ENCODE measurements at regions not wholly inside any gene's neighbourhood (a gene's known extent, or its start where the extent isn't known, plus 50 kb on each side); places are given as distances from the start of the nearest gene placed in this dataset.

GRCh38 chr7:142334236-142334635 is 76.4 kb upstream of the PRSS58 start:
- Mint-ChIP-seq H3K4me3 (no peak overlapping the region), H3K36me3 (ENCODE audit: low read depth) (no peaks in the 10 kb centered on the region), H3K27me3 (ENCODE audit: insufficient read depth) (peaks cover 15% of the 10 kb centered on the region), H3K4me1 (ENCODE audit: low read depth) (no peaks in the 10 kb centered on the region), H3K9me3 (no peaks in the 10 kb centered on the region), H3K27ac (no peak overlapping the region)
- no peak for DNase-seq
- no peak for TF ChIP-seq CTCF (IDR thresholded peaks at IDR 0.05)

DNA sequence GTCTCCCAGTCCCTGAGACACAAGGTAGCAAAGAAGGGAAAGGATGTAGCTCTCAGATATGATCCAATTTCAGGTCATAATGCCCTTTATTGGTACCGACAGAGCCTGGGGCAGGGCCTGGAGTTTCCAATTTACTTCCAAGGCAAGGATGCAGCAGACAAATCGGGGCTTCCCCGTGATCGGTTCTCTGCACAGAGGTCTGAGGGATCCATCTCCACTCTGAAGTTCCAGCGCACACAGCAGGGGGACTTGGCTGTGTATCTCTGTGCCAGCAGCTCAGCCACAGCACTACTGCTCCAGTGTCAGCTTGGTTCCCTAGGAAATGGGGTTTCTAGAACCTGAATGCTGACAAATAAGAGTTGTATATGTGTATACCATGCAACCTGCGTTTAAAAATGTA is 74.6 kb upstream of the PRSS58 start:
- Mint-ChIP-seq H3K27ac (no peak overlapping the region), H3K4me1 (ENCODE audit: low read depth) (no peaks in the 10 kb centered on the region), H3K4me3 (no peak overlapping the region), H3K27me3 (ENCODE audit: insufficient read depth) (peaks cover 16% of the 10 kb centered on the region), H3K9me3 (no peaks in the 10 kb centered on the region), H3K36me3 (ENCODE audit: low read depth) (no peaks in the 10 kb centered on the region)
- DNase-seq: no peak
- no peak for TF ChIP-seq CTCF (IDR thresholded peaks at IDR 0.05)

DNA sequence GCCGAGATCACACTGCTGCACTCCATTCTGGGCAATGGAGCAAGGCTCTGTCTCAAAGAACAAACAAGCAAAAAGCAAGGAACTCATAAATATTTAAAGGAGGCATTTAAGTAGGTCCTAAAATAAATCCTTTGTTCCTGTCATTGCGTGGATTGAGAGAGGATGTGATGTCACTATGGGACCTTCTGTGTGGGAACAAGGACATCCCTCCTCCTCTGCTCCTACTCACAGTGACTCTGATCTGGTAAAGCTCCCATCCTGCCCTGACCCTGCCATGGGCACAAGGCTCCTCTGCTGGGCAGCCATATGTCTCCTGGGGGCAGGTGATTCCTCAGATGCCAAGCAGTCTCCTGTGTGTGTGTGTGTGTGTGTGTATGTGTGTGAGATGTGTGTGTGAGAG is 74.1 kb upstream of the PRSS58 start:
- Mint-ChIP-seq H3K27me3 (ENCODE audit: insufficient read depth) (peaks cover 13% of the 10 kb centered on the region), H3K27ac (no peak overlapping the region), H3K4me3 (no peak overlapping the region)

GRCh38 chr7:142329062-142329790 is 71.4 kb upstream of the PRSS58 start:
- peaks cover 6% of the 10 kb centered on the region for H3K4me1 Mint-ChIP-seq (ENCODE audit: low read depth)
- H3K4me3 Mint-ChIP-seq: no peak overlapping the region
- H3K27me3 Mint-ChIP-seq (ENCODE audit: insufficient read depth): peaks cover 8% of the 10 kb centered on the region
- no peak for DNase-seq
- TF ChIP-seq CTCF (IDR thresholded peaks at IDR 0.05): no peak
- H3K36me3 Mint-ChIP-seq (ENCODE audit: low read depth): no peaks in the 10 kb centered on the region
- H3K27ac Mint-ChIP-seq: no peak overlapping the region
- H3K9me3 Mint-ChIP-seq: no peaks in the 10 kb centered on the region

More for the DNA sequence above, 74.1 kb upstream of the PRSS58 start:
- Mint-ChIP-seq H3K4me1 (ENCODE audit: low read depth) (peaks cover under 1% of the 10 kb centered on the region; the same call in 1 of the 2 replicates), H3K9me3 (no peaks in the 10 kb centered on the region), H3K36me3 (ENCODE audit: low read depth) (no peaks in the 10 kb centered on the region)
- no peak for DNase-seq
- TF ChIP-seq CTCF (IDR thresholded peaks at IDR 0.05): no peak

GRCh38 chr7:142328551-142328950 is 70.7 kb upstream of the PRSS58 start:
- peaks cover 6% of the 10 kb centered on the region for H3K4me1 Mint-ChIP-seq (ENCODE audit: low read depth)
- TF ChIP-seq CTCF (IDR thresholded peaks at IDR 0.05): no peak
- H3K9me3 Mint-ChIP-seq: no peaks in the 10 kb centered on the region
- peaks cover 8% of the 10 kb centered on the region for H3K27me3 Mint-ChIP-seq (ENCODE audit: insufficient read depth)
- H3K4me3 Mint-ChIP-seq: no peak overlapping the region
- DNase-seq: no peak
- no peak overlapping the region for H3K27ac Mint-ChIP-seq
- H3K36me3 Mint-ChIP-seq (ENCODE audit: low read depth): no peaks in the 10 kb centered on the region
